ENCODE measurements at regions not wholly inside any gene's neighbourhood (a gene's known extent, or its start where the extent isn't known, plus 50 kb on each side); places are given as distances from the start of the nearest gene placed in this dataset.

- ATAC-seq, result no peak
- peaks cover 2% of the 10 kb centered on the region for H3K4me1 ChIP-seq (ENCODE audit: low read depth)
- no peaks in the 10 kb centered on the region for H3K9me3 ChIP-seq
- no peaks in the 10 kb centered on the region for H3K36me3 ChIP-seq (ENCODE audit: low read depth)
- no peak for DNase-seq
- H3K4me3 ChIP-seq, result no peak overlapping the region
- no peak for TF ChIP-seq CTCF (IDR thresholded peaks at IDR 0.05)
- intact Hi-C loops (cut with DNase I, micrococcal nuclease), result no loop called here
Observed at GRCh38 chr5:124892185-124892848, 145.9 kb upstream of the ZNF608 start.

GRCh38 chr5:124894541-124894940 lies 148.1 kb upstream of the ZNF608 start:
- no peak for DNase-seq
- no peak for TF ChIP-seq CTCF (IDR thresholded peaks at IDR 0.05)

GRCh38 chr5:124895236-124895635 lies 148.8 kb upstream of the ZNF608 start:
- H3K9me3 ChIP-seq, result no peaks in the 10 kb centered on the region
- peaks cover 2% of the 10 kb centered on the region for H3K4me1 ChIP-seq (ENCODE audit: low read depth)
- ATAC-seq, result no peak
- TF ChIP-seq CTCF (IDR thresholded peaks at IDR 0.05), result no peak
- no peaks in the 10 kb centered on the region for H3K36me3 ChIP-seq (ENCODE audit: low read depth)
- intact Hi-C loops (cut with DNase I, micrococcal nuclease), result no loop called here
- DNase-seq, result no peak
- H3K4me3 ChIP-seq, result no peak overlapping the region

More at GRCh38 chr5:124894541-124894940, 148.1 kb upstream of the ZNF608 start:
- peaks cover 2% of the 10 kb centered on the region for H3K4me1 ChIP-seq (ENCODE audit: low read depth)
- no peak for ATAC-seq
- no peaks in the 10 kb centered on the region for H3K9me3 ChIP-seq
- no peak overlapping the region for H3K4me3 ChIP-seq
- no peaks in the 10 kb centered on the region for H3K36me3 ChIP-seq (ENCODE audit: low read depth)
- intact Hi-C loops (cut with DNase I, micrococcal nuclease), result no loop called here

GRCh38 chr5:124901081-124901480 lies 154.6 kb upstream of the ZNF608 start:
- intact Hi-C loops (cut with DNase I, micrococcal nuclease), result no loop called here

GRCh38 chr5:124902097-124902821 lies 155.8 kb upstream of the ZNF608 start:
- Histone ChIP-seq H3K4me1 (ENCODE audit: low read depth) (peaks cover 12% of the 10 kb centered on the region), H3K36me3 (ENCODE audit: low read depth) (no peaks in the 10 kb centered on the region), H3K4me3 (no peak overlapping the region), H3K9me3 (no peaks in the 10 kb centered on the region)
- intact Hi-C loops (cut with DNase I, micrococcal nuclease), result no loop called here
- ATAC-seq (peak; percentile 73), DNase-seq (no peak)
- TF ChIP-seq CTCF (IDR thresholded peaks at IDR 0.05), result no peak

More at GRCh38 chr5:124901081-124901480, 154.6 kb upstream of the ZNF608 start:
- DNase-seq (no peak), ATAC-seq (no peak)
- H3K4me3 ChIP-seq, result no peak overlapping the region
- no peak for TF ChIP-seq CTCF (IDR thresholded peaks at IDR 0.05)
- no peaks in the 10 kb centered on the region for H3K36me3 ChIP-seq (ENCODE audit: low read depth)
- no peaks in the 10 kb centered on the region for H3K9me3 ChIP-seq
- peaks cover under 1% of the 10 kb centered on the region for H3K4me1 ChIP-seq (ENCODE audit: low read depth)

All from mucosa of descending colon (tissue), 3 donors.